BJ (cell line): ENCODE measurements at regions not wholly inside any gene's neighbourhood (a gene's known extent, or its start where the extent isn't known, plus 50 kb on each side); places are given as distances from the start of the nearest gene placed in this dataset.

ENCODE experiments used
- CTCF ChIA-PET: fragments of 350-600 bp; formaldehyde crosslinking; extraction: SDS; loops from one replicate; lab custom pipeline; 2021; ENCODE audit warnings: antibody characterized with exemption, inconsistent platforms; lab: Yijun Ruan, JAX
- POLR2A ChIA-PET: fragments of 300-600 bp; sonication (Branson Sonifier 250); formaldehyde crosslinking; extraction: SDS; loops from one replicate; lab custom pipeline; 2021; ENCODE audit warnings: antibody characterized with exemption; lab: Charles Lee
- DNase-seq: peaks from one replicate; pipeline ENCODE4 v3.0.0-alpha.2; 2011; ENCODE audit warnings: low read depth
- H3K27me3 ChIP-seq: 2 replicates; pipeline ENCODE4 v1.6.0; 2011; ENCODE audit warnings: low read length; ENCODE audit not compliant: control insufficient read depth, insufficient read depth
- H3K36me3 ChIP-seq: 2 replicates; pipeline ENCODE4 v1.5.1; 2011; ENCODE audit warnings: low read length; ENCODE audit not compliant: control insufficient read depth, insufficient read depth
- H3K4me3 ChIP-seq: 2 replicates; pipeline ENCODE4 v1.5.1; 2011; ENCODE audit warnings: low read depth, mild to moderate bottlenecking, control low read depth, low read length
- TF ChIP-seq, protein P1 (sequence below): IDR thresholded peaks from 2 replicates; pipeline ENCODE4 v1.5.1; 2011; ENCODE audit warnings: low read depth, mild to moderate bottlenecking, control low read depth, inconsistent platforms, low read length, moderate library complexity; ENCODE audit not compliant: insufficient read depth

DNA sequence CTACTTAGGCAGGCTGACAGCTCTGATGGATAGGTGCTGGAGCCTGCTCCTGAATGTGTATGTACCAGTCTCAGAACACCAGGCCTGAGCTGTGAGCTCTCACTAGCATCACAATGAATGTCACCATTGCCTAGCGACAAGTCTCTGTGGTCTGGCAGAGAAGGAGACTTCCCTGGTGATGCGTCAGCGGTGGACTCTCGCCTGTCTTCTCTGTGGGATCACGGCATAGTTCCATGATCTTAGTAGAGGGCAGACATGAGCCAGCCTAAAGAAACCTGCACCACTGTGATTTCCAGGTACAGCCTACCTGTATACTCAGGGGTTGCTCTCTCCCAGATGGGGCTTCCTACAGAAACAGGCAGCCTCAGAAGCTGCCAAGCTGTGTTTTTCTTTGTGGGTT is 699.2 kb upstream of the TSPY4 start:
- CTCF ChIA-PET = no interaction called here
- H3K27me3 ChIP-seq = no peaks in the 10 kb centered on the region
- no peaks in the 10 kb centered on the region for H3K36me3 ChIP-seq
- DNase-seq = no peak
- no peak overlapping the region for H3K4me3 ChIP-seq
- POLR2A ChIA-PET = no interaction called here
- TF ChIP-seq, protein P1, sequence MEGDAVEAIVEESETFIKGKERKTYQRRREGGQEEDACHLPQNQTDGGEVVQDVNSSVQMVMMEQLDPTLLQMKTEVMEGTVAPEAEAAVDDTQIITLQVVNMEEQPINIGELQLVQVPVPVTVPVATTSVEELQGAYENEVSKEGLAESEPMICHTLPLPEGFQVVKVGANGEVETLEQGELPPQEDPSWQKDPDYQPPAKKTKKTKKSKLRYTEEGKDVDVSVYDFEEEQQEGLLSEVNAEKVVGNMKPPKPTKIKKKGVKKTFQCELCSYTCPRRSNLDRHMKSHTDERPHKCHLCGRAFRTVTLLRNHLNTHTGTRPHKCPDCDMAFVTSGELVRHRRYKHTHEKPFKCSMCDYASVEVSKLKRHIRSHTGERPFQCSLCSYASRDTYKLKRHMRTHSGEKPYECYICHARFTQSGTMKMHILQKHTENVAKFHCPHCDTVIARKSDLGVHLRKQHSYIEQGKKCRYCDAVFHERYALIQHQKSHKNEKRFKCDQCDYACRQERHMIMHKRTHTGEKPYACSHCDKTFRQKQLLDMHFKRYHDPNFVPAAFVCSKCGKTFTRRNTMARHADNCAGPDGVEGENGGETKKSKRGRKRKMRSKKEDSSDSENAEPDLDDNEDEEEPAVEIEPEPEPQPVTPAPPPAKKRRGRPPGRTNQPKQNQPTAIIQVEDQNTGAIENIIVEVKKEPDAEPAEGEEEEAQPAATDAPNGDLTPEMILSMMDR = no peak

DNA sequence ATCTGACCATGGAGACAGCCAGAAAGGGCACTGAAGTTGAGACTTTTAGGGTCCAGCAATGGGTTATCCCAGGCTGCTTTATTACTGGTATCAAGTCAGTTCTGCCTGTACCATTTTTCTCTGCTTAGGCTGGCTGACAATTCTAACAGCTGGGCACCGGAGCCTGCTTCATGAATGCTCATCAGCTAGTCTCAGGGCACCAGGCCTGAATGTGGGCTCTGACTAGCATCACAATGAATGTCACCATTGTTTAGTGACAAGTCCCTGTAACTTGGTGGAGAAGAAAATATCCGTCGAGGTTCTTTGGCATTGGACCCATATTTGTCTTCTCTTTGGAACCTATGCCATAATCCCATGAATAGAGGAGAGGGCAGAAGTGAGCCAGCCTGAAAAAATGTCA is 692.3 kb upstream of the TSPY4 start:
- DNase-seq = no peak
- Histone ChIP-seq H3K4me3 (no peak overlapping the region), H3K27me3 (no peaks in the 10 kb centered on the region), H3K36me3 (no peaks in the 10 kb centered on the region)
- ChIA-PET POLR2A (no interaction called here), CTCF (no interaction called here)
- TF ChIP-seq, protein P1 = no peak

DNA sequence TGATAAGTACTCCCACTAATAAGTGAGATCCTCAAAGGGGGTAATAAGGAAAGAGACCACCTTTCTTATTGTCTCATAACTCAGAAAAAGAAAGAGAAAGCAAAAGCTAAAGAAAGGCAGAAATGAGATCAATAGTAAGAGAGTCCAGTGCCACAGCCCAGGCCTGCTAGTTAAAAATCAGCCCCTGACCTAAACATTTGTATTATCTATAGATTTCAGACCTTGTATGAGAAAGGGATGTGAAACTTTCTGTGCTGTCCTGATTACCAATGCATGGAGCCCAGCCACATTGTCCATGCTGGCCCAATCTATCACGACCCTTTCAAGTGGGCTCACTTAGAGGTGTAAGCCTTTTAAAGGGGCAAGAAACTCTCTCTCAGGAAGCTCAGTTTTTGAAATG is 684.8 kb upstream of the TSPY4 start:
- ChIA-PET POLR2A (no interaction called here), CTCF (no interaction called here)
- TF ChIP-seq, protein P1 = no peak
- DNase-seq = no peak
- Histone ChIP-seq H3K36me3 (no peaks in the 10 kb centered on the region), H3K4me3 (no peak overlapping the region), H3K27me3 (no peaks in the 10 kb centered on the region)

DNA sequence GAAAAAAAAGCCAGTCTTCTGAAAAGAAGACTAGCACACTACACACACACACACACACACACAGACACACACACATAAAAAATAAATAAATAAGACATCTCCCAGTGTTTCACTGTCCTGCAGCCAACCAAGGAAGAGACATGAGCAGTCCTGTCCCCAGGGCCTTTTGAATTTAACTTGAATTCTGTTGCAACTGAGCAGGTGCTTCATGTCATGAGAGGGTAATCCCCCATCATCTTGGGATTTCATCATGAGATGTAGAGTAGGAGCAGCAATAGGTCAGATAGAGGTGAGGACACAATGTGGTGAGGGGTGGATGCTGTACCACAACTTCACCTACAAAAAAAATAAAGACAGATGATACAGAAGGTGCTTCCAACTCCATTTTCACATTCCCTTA is 682.2 kb upstream of the TSPY4 start:
- no peaks in the 10 kb centered on the region for H3K36me3 ChIP-seq
- TF ChIP-seq, protein P1 = no peak
- CTCF ChIA-PET = no interaction called here
- no peak for DNase-seq
- H3K4me3 ChIP-seq = no peak overlapping the region
- POLR2A ChIA-PET = no interaction called here
- H3K27me3 ChIP-seq = no peaks in the 10 kb centered on the region

DNA sequence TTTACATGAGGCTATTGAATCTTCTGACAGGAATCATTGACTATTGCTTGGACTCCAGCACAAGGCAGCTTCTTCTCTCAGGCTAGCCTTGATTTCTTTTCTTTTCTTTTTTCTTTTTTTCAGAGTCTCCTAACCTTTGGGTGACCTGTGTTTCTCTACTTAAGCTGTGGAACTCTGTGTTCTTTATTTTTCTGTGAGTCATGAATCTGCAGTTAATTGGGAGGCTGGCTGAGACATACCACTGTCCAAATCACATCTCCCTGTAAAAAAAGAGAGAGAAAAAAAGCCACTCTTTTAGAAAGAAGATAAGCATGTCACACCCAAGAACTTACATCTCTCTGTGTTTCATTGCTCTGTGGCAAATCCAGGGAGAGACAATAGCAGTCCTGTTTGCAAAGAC is 681.2 kb upstream of the TSPY4 start:
- no peak for DNase-seq
- no peaks in the 10 kb centered on the region for H3K36me3 ChIP-seq
- CTCF ChIA-PET = no interaction called here
- H3K4me3 ChIP-seq = no peak overlapping the region
- no peaks in the 10 kb centered on the region for H3K27me3 ChIP-seq
- POLR2A ChIA-PET = no interaction called here
- TF ChIP-seq, protein P1 = no peak
